ENCODE measurements at regions not wholly inside any gene's neighbourhood (a gene's known extent, or its start where the extent isn't known, plus 50 kb on each side); places are given as distances from the start of the nearest gene placed in this dataset.

DNA sequence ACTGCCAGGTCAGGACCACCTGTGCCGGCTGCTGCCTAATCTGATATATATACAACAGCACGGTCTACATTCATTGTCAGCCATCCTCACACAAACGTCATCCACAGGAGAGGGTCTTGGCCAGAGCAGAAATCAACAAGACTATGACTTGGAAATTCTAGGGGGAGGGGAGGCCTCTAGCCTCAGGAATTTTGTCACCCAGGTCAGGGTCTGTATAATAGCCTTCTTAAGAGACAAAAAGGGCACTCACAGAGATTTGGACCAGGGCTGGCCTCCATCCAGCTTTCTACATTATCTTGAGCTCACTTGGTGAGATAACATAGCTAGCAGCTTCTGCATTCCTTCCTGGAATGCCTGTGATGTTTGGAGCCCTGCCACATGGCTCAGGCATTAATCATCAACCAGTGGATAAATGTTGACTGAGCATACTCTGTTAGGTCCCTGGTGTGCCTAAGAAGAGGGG is 50.4 kb upstream of the CTIF start:
- no peak for FAIRE-seq

- no peak for FAIRE-seq
These were observed 52.1 kb upstream of the CTIF start for GRCh38 chr18:48486754-48487153.

GRCh38 chr18:48485828-48486405 is 52.9 kb upstream of the CTIF start:
- no peak for FAIRE-seq

DNA sequence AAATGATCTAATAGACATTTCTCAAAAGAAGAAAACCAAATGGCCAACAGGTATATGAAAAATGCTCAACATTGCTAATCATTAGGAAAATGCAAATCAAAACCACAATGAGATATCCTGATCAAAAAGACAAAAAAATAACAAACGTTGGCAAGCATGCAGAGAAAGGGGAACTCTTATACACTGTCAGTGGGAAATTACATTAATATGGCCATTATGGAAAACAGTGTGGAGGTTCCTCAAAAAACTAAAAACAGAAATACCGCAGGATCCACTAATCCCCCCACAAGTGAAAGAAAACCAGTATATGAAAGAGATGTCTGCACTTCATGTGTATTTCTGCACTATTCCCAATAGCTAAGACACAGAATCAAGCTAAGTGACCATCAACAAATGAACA is 57.7 kb upstream of the CTIF start:
- FAIRE-seq: no peak

DNA sequence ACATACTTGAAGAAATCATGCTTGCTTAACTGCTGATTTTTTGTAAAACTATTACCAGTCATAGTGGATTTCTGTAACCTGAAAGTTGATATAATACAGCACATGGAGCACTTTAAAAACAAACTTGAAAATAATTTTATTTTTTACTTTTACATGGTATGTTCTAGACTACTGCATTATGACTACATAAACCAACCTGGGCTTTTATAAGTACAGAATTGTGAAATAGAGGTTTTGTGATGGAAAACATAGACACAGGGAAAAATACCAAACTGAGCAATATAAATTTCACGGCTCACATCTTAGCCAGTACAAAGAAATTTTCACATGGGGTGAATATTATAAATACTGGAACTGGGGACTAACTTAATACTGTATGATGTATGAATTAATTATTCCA is 59.3 kb upstream of the CTIF start:
- FAIRE-seq: no peak

GRCh38 chr18:48477348-48477747 is 61.5 kb upstream of the CTIF start:
- FAIRE-seq: no peak

GRCh38 chr18:48476550-48476917 is 62.3 kb upstream of the CTIF start:
- no peak for FAIRE-seq

DNA sequence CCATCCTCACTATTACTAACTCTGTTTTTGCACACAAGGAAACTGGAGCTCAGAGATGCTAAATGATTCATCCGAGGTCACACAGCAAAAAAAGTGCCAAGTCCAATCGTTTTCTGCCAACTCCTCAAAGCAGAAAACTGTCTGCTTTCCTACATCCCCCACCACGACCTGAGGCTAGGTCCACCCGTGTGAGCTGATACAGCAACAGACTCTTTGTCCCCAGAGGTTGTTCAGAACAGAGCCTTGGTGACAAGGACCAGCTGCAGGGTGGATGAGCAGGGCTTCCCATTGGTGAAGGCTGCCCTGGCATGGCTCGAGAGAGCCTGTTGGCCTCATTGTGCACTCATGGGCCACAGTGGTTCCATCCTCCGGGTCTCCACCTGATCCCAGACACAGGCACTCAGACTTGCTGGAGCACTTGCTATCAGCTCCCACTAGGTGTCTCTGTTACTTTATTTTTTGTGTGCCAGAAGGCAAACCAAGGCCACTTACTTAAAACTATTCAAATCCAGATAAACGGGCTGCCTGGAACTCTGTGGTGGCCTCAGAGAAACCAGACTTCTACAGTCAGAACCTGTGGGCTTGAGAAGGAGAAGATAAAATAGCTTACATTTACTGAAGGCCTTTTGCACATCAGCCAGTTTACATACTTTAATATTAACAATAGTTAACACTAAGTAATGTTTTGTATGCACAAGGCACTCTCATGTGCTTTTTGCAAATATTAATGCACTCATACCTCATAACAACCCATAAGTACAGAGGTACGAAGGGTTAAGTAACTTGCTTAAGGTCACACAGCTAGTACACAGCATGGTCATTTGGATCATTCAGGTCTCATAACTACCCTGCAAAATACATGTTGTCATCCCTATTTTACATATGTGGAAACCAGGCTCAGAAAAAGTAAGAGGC is 62.9 kb upstream of the CTIF start:
- peak; percentile 77 for FAIRE-seq

GRCh38 chr18:48473816-48474215 is 64.6 kb upstream of the ZBTB7C start:
- FAIRE-seq: no peak

GRCh38 chr18:48472610-48473009 is 63.4 kb upstream of the ZBTB7C start:
- no peak for FAIRE-seq

DNA sequence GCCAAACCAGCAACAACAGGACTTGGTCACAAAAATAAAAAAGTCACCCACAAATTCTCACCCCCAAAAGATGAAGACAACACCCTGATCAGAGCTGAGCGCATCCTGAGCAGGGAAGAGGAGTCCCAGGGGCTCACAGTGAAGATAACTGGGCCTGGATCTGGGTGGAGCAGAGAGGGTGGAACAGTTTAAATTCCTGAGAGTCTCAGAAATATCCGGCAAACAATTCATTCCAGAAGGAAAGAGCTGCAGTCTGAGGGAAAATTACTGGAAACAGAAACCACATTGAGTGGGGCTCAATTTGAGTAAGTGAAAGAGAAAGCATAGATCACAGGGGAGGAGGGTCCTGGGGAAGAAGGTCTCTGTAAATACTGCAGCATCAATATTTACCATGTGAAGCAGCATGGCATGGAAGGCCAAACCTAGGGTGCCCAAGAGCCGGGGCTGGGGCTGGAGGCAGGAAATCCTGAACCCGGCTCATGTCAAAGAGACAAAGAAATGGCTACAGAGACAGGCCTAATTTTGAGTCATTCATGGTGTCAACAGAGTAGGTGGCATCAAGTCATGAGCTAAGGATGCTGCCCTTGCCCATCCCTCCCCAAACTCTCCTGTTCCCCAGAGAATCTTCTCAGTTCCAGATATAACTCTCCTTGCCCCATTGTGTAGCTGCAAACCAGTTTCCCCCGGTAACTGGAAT is 61.4 kb upstream of the ZBTB7C start:
- no peak for FAIRE-seq

GRCh38 chr18:48468151-48468550 is 59.0 kb upstream of the ZBTB7C start:
- no peak for FAIRE-seq

DNA sequence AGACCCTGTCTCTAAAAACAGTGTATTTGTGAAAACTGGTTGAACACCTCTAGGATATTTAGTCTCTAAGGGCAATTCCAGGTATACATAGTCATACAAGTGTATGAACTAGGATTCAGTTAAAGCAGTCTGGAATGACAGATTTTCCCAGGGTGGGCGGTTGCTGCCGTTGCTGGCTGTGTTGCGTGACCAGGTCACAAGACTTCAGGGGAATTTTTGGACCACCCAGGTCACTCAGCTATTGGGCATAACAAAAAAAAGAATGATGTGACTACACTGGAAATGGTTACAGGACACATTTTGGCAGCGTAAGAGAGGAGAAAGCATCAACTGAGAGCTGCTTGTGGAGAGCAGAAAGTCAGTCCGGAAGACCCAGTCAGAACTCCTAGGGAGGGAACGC is 58.0 kb upstream of the ZBTB7C start:
- FAIRE-seq: no peak

GRCh38 chr18:48462510-48462909 is 53.3 kb upstream of the ZBTB7C start:
- no peak for FAIRE-seq

GRCh38 chr18:48460929-48461583 is 51.9 kb upstream of the ZBTB7C start:
- no peak for FAIRE-seq

GRCh38 chr18:48459465-48459864 is 50.3 kb upstream of the ZBTB7C start:
- no peak for FAIRE-seq

GRCh38 chr18:48459016-48459415 is 49.8 kb upstream of the ZBTB7C start:
- no peak for FAIRE-seq

Measured in A204.1 (cell line).